ENCODE measurements at regions not wholly inside any gene's neighbourhood (a gene's known extent, or its start where the extent isn't known, plus 50 kb on each side); places are given as distances from the start of the nearest gene placed in this dataset.

DNA sequence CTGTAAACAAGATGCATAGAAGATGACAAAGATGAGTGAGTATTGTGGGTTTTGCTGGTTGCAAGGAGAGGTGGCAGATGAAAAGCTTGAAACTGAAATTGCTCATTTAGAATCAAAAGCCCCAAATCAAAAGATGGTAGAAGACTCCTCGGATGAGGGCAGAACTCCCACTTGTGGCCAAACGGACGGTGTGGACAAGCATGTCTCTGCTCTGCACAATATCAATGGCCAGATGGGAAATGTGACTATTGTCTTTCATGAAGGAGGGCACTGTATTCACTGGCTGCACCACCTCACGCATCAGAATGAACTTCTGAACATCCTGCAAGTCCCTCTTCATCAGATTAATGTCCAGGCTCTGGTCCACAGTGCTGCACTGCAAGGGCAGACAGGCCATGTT lies 541.7 kb downstream of the MTRR start:
- Histone ChIP-seq H3K27me3 (no peaks in the 10 kb centered on the region), H3K9me3 (no peaks in the 10 kb centered on the region), H3K4me1 (no peaks in the 10 kb centered on the region), H3K27ac (no peak overlapping the region), H3K36me3 (no peaks in the 10 kb centered on the region), H3K4me3 (no peak overlapping the region)
- TF ChIP-seq, protein P1, sequence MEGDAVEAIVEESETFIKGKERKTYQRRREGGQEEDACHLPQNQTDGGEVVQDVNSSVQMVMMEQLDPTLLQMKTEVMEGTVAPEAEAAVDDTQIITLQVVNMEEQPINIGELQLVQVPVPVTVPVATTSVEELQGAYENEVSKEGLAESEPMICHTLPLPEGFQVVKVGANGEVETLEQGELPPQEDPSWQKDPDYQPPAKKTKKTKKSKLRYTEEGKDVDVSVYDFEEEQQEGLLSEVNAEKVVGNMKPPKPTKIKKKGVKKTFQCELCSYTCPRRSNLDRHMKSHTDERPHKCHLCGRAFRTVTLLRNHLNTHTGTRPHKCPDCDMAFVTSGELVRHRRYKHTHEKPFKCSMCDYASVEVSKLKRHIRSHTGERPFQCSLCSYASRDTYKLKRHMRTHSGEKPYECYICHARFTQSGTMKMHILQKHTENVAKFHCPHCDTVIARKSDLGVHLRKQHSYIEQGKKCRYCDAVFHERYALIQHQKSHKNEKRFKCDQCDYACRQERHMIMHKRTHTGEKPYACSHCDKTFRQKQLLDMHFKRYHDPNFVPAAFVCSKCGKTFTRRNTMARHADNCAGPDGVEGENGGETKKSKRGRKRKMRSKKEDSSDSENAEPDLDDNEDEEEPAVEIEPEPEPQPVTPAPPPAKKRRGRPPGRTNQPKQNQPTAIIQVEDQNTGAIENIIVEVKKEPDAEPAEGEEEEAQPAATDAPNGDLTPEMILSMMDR (IDR thresholded peaks at IDR 0.05) = no peak
- TF ChIP-seq POLR2AphosphoS5 (IDR thresholded peaks at IDR 0.05) = no peak
- 75 to 77% methylated on average over 4 of the region's 4 CpGs for WGBS, 2 donors
- intact Hi-C loops (cut with DNase I) = no loop called here
- DNase-seq = no peak

DNA sequence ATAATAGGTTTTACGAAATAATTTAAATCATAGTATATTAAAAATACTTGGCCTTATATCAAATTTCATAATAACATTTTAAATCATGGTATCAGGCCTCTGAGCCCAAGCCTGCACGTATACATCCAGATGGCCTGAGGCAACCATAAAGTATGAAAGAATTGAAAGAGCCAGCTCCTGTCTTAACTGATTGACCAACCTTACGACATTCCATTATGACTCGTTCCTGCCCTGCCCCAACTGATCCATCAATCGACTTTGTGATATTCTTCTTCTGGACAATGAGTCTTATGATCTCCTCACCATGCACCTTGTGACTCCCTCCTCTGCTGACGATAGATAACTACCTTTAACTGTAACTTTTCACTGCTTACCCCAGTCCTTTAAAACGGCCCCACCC lies 545.0 kb downstream of the MTRR start:
- TF ChIP-seq EP300 (IDR thresholded peaks at IDR 0.05) (no peak), POLR2A (IDR thresholded peaks at IDR 0.05) (no peak), POLR2AphosphoS5 (IDR thresholded peaks at IDR 0.05) (no peak)
- TF ChIP-seq, protein P1 (IDR thresholded peaks at IDR 0.05) = no peak
- WGBS, 2 donors = 82 to 85% methylated on average over 7 of the region's 7 CpGs
- intact Hi-C loops (cut with DNase I) = no loop called here
- Histone ChIP-seq H3K36me3 (no peaks in the 10 kb centered on the region), H3K27ac (no peak overlapping the region), H3K4me3 (no peak overlapping the region), H3K27me3 (no peaks in the 10 kb centered on the region), H3K9me3 (no peaks in the 10 kb centered on the region), H3K4me1 (no peaks in the 10 kb centered on the region)
- DNase-seq = no peak

DNA sequence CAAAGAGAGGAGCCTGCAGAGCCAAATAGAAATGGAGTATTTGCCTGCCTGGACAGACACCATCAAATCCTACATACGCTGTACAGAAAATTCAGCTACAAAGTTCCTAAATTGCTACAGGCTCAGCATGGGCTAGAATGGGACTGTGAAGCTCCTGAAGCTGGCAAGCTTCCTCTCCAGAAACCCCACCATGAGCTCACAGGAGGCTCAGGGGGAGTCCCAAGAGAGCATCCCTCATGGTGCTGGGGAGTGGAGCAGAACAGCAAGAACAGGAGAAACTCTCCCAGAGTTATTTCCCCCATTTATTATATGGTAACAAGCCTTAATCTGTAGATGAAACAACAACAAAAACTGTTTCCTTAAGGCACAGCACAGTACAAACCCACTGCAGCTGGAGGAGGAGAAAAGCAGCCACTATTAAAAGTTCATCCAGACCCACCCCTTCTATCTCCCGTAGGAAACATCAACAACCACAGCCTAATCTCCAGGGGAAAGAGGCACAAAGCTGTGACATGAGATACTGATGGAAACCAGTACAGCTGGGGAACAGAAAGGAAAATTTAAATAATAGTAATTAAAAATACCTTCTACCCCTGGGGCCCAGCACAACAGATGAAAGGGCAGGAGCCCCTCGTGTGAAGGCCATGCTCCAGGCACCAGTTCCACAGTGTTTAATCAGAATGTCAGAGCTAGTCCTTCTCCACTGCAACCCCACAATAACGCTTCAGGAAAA lies 548.5 kb downstream of the MTRR start:
- intact Hi-C loops (cut with DNase I) = no loop called here
- no peak for TF ChIP-seq POLR2AphosphoS5 (IDR thresholded peaks at IDR 0.05)
- TF ChIP-seq, protein P1 (IDR thresholded peaks at IDR 0.05) = no peak
- TF ChIP-seq EP300 (IDR thresholded peaks at IDR 0.05) = no peak
- TF ChIP-seq POLR2A (IDR thresholded peaks at IDR 0.05) = no peak

DNA sequence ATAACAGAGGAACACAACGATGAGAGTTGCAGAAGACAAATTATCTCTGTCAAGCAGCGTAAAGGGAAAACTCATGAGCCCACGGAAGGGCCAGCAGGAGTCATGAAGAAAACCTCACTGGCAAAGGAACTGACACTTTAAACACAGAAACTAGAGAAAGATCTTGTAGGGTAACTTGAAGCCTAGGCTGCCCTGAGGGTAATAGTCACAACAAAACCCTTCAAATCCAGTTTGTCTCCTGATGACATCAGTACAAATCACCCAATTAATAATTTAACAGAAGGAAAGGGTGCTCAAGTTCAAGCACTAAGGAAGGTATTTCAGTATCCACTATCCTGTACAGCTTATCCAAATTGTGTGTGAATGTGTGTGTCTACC lies 549.1 kb downstream of the MTRR start:
- H3K4me3 ChIP-seq = no peak overlapping the region
- 42 to 72% methylated on average over 3 of the region's 3 CpGs for WGBS, 2 donors
- TF ChIP-seq EP300 (IDR thresholded peaks at IDR 0.05) (no peak), POLR2AphosphoS5 (IDR thresholded peaks at IDR 0.05) (no peak), POLR2A (IDR thresholded peaks at IDR 0.05) (no peak)
- TF ChIP-seq, protein P1 (IDR thresholded peaks at IDR 0.05) = no peak
- H3K36me3 ChIP-seq = no peaks in the 10 kb centered on the region
- H3K4me1 ChIP-seq = no peaks in the 10 kb centered on the region
- H3K27me3 ChIP-seq = no peaks in the 10 kb centered on the region
- intact Hi-C loops (cut with DNase I) = no loop called here
- no peak overlapping the region for H3K27ac ChIP-seq
- no peak for DNase-seq
- no peaks in the 10 kb centered on the region for H3K9me3 ChIP-seq

More for the DNA sequence above, 548.5 kb downstream of the MTRR start:
- H3K27me3 ChIP-seq = no peaks in the 10 kb centered on the region
- no peaks in the 10 kb centered on the region for H3K9me3 ChIP-seq
- no peak overlapping the region for H3K27ac ChIP-seq
- no peaks in the 10 kb centered on the region for H3K36me3 ChIP-seq
- 50 to 66% methylated on average over 4 of the region's 4 CpGs for WGBS, 2 donors
- DNase-seq = no peak
- H3K4me3 ChIP-seq = no peak overlapping the region
- H3K4me1 ChIP-seq = no peaks in the 10 kb centered on the region
